Astrocyte of the cerebellum (primary cell): ENCODE measurements at regions not wholly inside any gene's neighbourhood (a gene's known extent, or its start where the extent isn't known, plus 50 kb on each side); places are given as distances from the start of the nearest gene placed in this dataset.
"Not testable (repeated sequence)": the region's sequence is repeated elsewhere in the genome, so short reads cannot be mapped to it uniquely, and the experiment has no call there.

Experiments used
- DNase-seq: peaks from one replicate; pipeline ENCODE4 v3.0.0-alpha.2; 2011; ENCODE audit warnings: low read depth
- H3K4me3 ChIP-seq: 2 replicates; pipeline ENCODE4 v1.5.1; 2011; ENCODE audit warnings: mild to moderate bottlenecking, low read depth, low read length, moderate library complexity
- CTCF ChIP-seq: IDR thresholded peaks from 2 replicates; pipeline ENCODE4 v1.5.1; 2012; ENCODE audit warnings: low read length, low read depth, moderate library complexity, mild to moderate bottlenecking; ENCODE audit errors: missing control alignments
- in situ Hi-C: cut with HindIII; loops from 2 replicates; pipeline ENCODE4 v1.10.0; 2017; ENCODE audit warnings: low sequenced_read_pairs

- no peak for DNase-seq
- in situ Hi-C loops = no loop called here
- H3K4me3 ChIP-seq = no peak overlapping the region
- TF ChIP-seq CTCF = no peak
These were observed 451.7 kb upstream of the PITX2 start for GRCh38 chr4:111074523-111075114.

- H3K4me3 ChIP-seq, DNase-seq, in situ Hi-C loops: not testable (repeated sequence)
These were observed 453.4 kb upstream of the PITX2 start for GRCh38 chr4:111076299-111076698.

GRCh38 chr4:111108153-111108552 lies 485.3 kb upstream of the PITX2 start:
- peak; percentile 5 for DNase-seq
- H3K4me3 ChIP-seq = no peak overlapping the region
- no peak for TF ChIP-seq CTCF
- in situ Hi-C loops = loop anchor here (5.0 kb wide), 1 partner anchor 64 kb away; no protein-coding TSS in a partner anchor

- DNase-seq = no peak
- in situ Hi-C loops = no loop called here
- TF ChIP-seq CTCF = no peak
- no peak overlapping the region for H3K4me3 ChIP-seq
These were observed 490.7 kb upstream of the PITX2 start for GRCh38 chr4:111113591-111113990.

GRCh38 chr4:111115881-111116280 lies 493.0 kb upstream of the PITX2 start:
- TF ChIP-seq CTCF = no peak
- in situ Hi-C loops = no loop called here
- no peak overlapping the region for H3K4me3 ChIP-seq
- DNase-seq = no peak

- DNase-seq = no peak
- no peak for TF ChIP-seq CTCF
- in situ Hi-C loops = no loop called here
- H3K4me3 ChIP-seq = no peak overlapping the region
These were observed 497.3 kb upstream of the PITX2 start for GRCh38 chr4:111120191-111120590.

GRCh38 chr4:111126340-111126739 lies 503.5 kb upstream of the PITX2 start:
- no peak overlapping the region for H3K4me3 ChIP-seq
- in situ Hi-C loops = no loop called here
- TF ChIP-seq CTCF = no peak
- DNase-seq = no peak
